Ovary (tissue), 7 donors: ENCODE measurements at regions not wholly inside any gene's neighbourhood (a gene's known extent, or its start where the extent isn't known, plus 50 kb on each side); places are given as distances from the start of the nearest gene placed in this dataset.

Experiments used
- DNase-seq, 5 donors: peaks; one replicate each; pipeline ENCODE4 v3.0.0-alpha.2; 2019 to 2020
- H3K27ac ChIP-seq, 2 donors: fragments of 200-600 bp; one replicate each; pipeline versions ENCODE4 v1.5.1 to v1.8.0; 2019 to 2022
- H3K27me3 ChIP-seq: fragments of 200-600 bp; one replicate; pipeline ENCODE4 v1.8.0; 2022
- H3K36me3 ChIP-seq: fragments of 200-600 bp; sonication (generic); one replicate; pipeline ENCODE4 v1.5.1; 2019
- H3K4me1 ChIP-seq: one replicate; pipeline ENCODE4 v1.8.1; 2013; ENCODE audit warnings: mild to moderate bottlenecking, moderate library complexity; ENCODE audit not compliant: insufficient read depth
- H3K4me3 ChIP-seq: fragments of 200-600 bp; sonication (generic); one replicate; pipeline ENCODE4 v1.5.1; 2017
- H3K9me3 ChIP-seq, 2 donors: fragments of 200-600 bp in 1 of 2; sonication (generic) in 1 of 2; one replicate each; pipeline versions ENCODE4 v1.5.1 to v1.8.1; 2013 to 2019; ENCODE audit warnings: mild to moderate bottlenecking in 1 of 2, moderate library complexity in 1 of 2
- CTCF ChIP-seq, 3 donors: fragments of 450-650 bp in 2 of 3; fragments of 200-600 bp in 1 of 3; IDR thresholded peaks; one replicate each; pipeline versions ENCODE4 v1.5.1 to v1.8.0; 2016 to 2022; ENCODE audit warnings: antibody characterized with exemption in 3 of 3, mild to moderate bottlenecking in 1 of 3
- EP300 ChIP-seq: sonication (generic); formaldehyde crosslinking; IDR thresholded peaks from one replicate; pipeline ENCODE4 v1.6.1; 2017; ENCODE audit warnings: antibody characterized with exemption
- POLR2A ChIP-seq: fragments of 450-650 bp; IDR thresholded peaks from one replicate; pipeline ENCODE4 v1.6.1; 2017; ENCODE audit warnings: antibody characterized with exemption, mild to moderate bottlenecking, moderate library complexity
- WGBS, 3 donors: extraction: QIAGEN DNeasy Blood & Tissue Kit in 1 of 3; methylation state at CpG; one replicate each; pipeline versions ENCODE4 v1.1.5 to v1.1.7; 2013 to 2017; 5-methylcytosine and 5-hydroxymethylcytosine counted together
- intact Hi-C, 4 donors: fragments of 100-400 bp; cut with DNase I; formaldehyde crosslinking; loops; one replicate each; pipeline versions ENCODE4 v1.11.0 to v1.15.1; 2022 to 2023
- donor health status: DM: no; HTN: no; CAD: no; lungs with moderate emphysema.
- donor health status: DM: no; HTN: no; CAD: no.
- donor health status: Bipolar disorder and iron deficiency.
- donor health status: DM: no; HTN: no; CAD: no.
- donor health status: DM: yes; HTN: yes; CAD: no.

GRCh38 chr12:13597166-13597565 is 384.2 kb downstream of the GRIN2B start:
- WGBS, 3 donors: 84 to 90% (median 90%) methylated on average over 4 of the region's 4 CpGs
- H3K4me3 ChIP-seq: no peak overlapping the region
- no peak overlapping the region for H3K27ac ChIP-seq
- no peaks in the 10 kb centered on the region for H3K4me1 ChIP-seq
- H3K9me3 ChIP-seq: no peaks in the 10 kb centered on the region
- H3K27me3 ChIP-seq: no peaks in the 10 kb centered on the region
- no peak for DNase-seq
- TF ChIP-seq CTCF (IDR thresholded peaks at IDR 0.05): no peak
- TF ChIP-seq POLR2A: no peak
- no peak for TF ChIP-seq EP300
- intact Hi-C loops: no loop called here
- H3K36me3 ChIP-seq: no peaks in the 10 kb centered on the region

DNA sequence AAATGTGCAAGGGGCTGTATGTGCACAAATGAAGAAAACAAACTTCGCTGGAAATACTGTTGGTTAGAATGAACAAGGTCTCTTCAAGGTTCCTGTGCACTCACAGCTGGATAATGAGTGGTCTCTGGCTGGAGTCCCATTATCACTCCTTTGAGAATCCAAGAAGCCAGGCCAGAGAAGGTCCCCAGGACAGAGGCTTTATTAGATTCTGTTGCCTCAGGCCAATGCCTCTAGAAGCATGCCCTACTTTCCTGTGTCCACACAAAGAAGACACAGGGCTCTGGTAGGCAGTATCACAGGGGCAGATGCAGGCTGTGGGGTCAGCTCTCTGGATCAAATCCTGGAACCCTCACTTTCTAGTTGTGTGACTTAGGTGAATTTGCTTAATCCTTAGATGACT is 384.7 kb downstream of the GRIN2B start:
- H3K27me3 ChIP-seq: no peaks in the 10 kb centered on the region
- H3K4me3 ChIP-seq: no peak overlapping the region
- TF ChIP-seq EP300: no peak
- TF ChIP-seq CTCF (IDR thresholded peaks at IDR 0.05): no peak
- TF ChIP-seq POLR2A: no peak
- no peak overlapping the region for H3K27ac ChIP-seq
- no peaks in the 10 kb centered on the region for H3K4me1 ChIP-seq
- H3K36me3 ChIP-seq: no peaks in the 10 kb centered on the region
- intact Hi-C loops: no loop called here
- 19 to 40% (median 20%) methylated on average over 1 of the region's 1 CpG for WGBS, 3 donors
- no peaks in the 10 kb centered on the region for H3K9me3 ChIP-seq
- no peak for DNase-seq

GRCh38 chr12:13595536-13596443 is 385.6 kb downstream of the GRIN2B start:
- no peaks in the 10 kb centered on the region for H3K9me3 ChIP-seq
- no peak for DNase-seq
- H3K27ac ChIP-seq: no peak overlapping the region
- TF ChIP-seq EP300 (no peak), POLR2A (no peak), CTCF (IDR thresholded peaks at IDR 0.05) (no peak)
- H3K4me1 ChIP-seq: no peaks in the 10 kb centered on the region
- H3K27me3 ChIP-seq: no peaks in the 10 kb centered on the region
- H3K4me3 ChIP-seq: no peak overlapping the region
- WGBS, 3 donors: 76 to 82% (median 82%) methylated on average over 2 of the region's 2 CpGs
- no peaks in the 10 kb centered on the region for H3K36me3 ChIP-seq
- intact Hi-C loops: no loop called here

- Histone ChIP-seq H3K4me1 (no peaks in the 10 kb centered on the region), H3K36me3 (no peaks in the 10 kb centered on the region), H3K27me3 (no peaks in the 10 kb centered on the region), H3K9me3 (no peaks in the 10 kb centered on the region), H3K4me3 (no peak overlapping the region), H3K27ac (no peak overlapping the region)
- no peak for DNase-seq
- WGBS, 3 donors: 83 to 86% (median 84%) methylated on average over 5 of the region's 5 CpGs
- TF ChIP-seq CTCF (IDR thresholded peaks at IDR 0.05) (no peak), EP300 (no peak), POLR2A (no peak)
- intact Hi-C loops: no loop called here
Measured at GRCh38 chr12:13594731-13595514, 386.5 kb downstream of the GRIN2B start.
